ENCODE measurements at regions not wholly inside any gene's neighbourhood (a gene's known extent, or its start where the extent isn't known, plus 50 kb on each side); places are given as distances from the start of the nearest gene placed in this dataset.

DNA sequence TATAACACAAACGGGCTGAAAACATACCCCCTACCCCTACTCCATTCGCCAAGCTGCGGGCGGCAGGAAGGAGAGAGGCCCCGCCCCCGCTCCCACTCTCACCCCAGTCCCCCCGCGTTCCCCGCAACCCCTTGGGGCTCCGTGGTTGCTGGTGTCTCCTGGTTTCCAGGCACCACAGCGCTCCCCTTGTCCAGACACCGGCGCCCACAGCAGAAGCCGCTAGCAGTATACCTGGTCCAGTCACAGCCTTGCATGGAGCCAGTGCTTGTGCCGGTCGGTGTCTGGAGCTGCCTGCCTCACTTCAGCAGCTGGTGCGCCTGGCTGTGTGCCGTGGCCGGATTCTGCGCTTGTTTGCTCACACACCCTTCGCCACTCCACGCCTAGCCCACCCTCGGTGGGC is 240.5 kb upstream of the DAB2 start:
- TF ChIP-seq POLR2AphosphoS5 (IDR thresholded peaks at IDR 0.05; ENCODE audit: low read depth, low read length) (no peak), POLR2A (IDR thresholded peaks at IDR 0.05; ENCODE audit: low read depth, low read length) (no peak), POU2F2 (IDR thresholded peaks at IDR 0.05; ENCODE audit: low read depth, low read length) (no peak), TAF1 (IDR thresholded peaks at IDR 0.05; ENCODE audit: low read depth, low read length) (no peak), PAX5 (IDR thresholded peaks at IDR 0.05; ENCODE audit: insufficient read depth, low read length, severe bottlenecking) (no peak), SPI1 (IDR thresholded peaks at IDR 0.05; ENCODE audit: low read depth, low read length) (no peak)

All from GM12891 (cell line).